Neural progenitor cell (in vitro differentiated cells): ENCODE measurements at regions not wholly inside any gene's neighbourhood (a gene's known extent, or its start where the extent isn't known, plus 50 kb on each side); places are given as distances from the start of the nearest gene placed in this dataset.

Experiments used
- DNase-seq: peaks from one replicate; pipeline ENCODE4 v3.0.0-alpha.2; 2016; ENCODE audit warnings: low spot score
- H2AFZ ChIP-seq: fragments of 200-600 bp; sonication (generic); replicated peaks from 2 replicates; pipeline ENCODE4 v1.6.1; 2016; ENCODE audit warnings: antibody characterized with exemption
- H3F3A ChIP-seq: fragments of 200-600 bp; sonication (generic); 2 replicates; pipeline ENCODE4 v1.6.1; 2016; ENCODE audit warnings: antibody characterized with exemption, low read depth
- H3K27ac ChIP-seq: fragments of 200-600 bp; sonication (generic); 2 replicates; pipeline ENCODE4 v1.5.1; 2016; ENCODE audit warnings: mild to moderate bottlenecking
- H3K27me3 ChIP-seq: fragments of 200-600 bp; sonication (generic); 2 replicates; pipeline ENCODE4 v1.6.1; 2016; ENCODE audit warnings: mild to moderate bottlenecking, moderate library complexity
- H3K36me3 ChIP-seq: fragments of 200-600 bp; sonication (generic); 2 replicates; pipeline ENCODE4 v1.5.1; 2016
- H3K4me1 ChIP-seq: fragments of 200-600 bp; sonication (generic); 2 replicates; pipeline ENCODE4 v1.6.1; 2016; ENCODE audit warnings: mixed run types
- H3K4me2 ChIP-seq: fragments of 200-600 bp; sonication (generic); 2 replicates; pipeline ENCODE4 v1.6.1; 2016
- H3K4me3 ChIP-seq: fragments of 200-600 bp; sonication (generic); 2 replicates; pipeline ENCODE4 v1.5.1; 2016
- H3K79me2 ChIP-seq: fragments of 200-600 bp; sonication (generic); 2 replicates; pipeline ENCODE4 v1.6.1; 2016; ENCODE audit warnings: low read depth
- H3K9ac ChIP-seq: fragments of 200-600 bp; sonication (generic); 2 replicates; pipeline ENCODE4 v1.6.1; 2016
- H3K9me3 ChIP-seq: fragments of 200-600 bp; sonication (generic); 2 replicates; pipeline ENCODE4 v1.5.1; 2016; ENCODE audit warnings: low read depth
- H4K20me1 ChIP-seq: fragments of 200-600 bp; sonication (generic); 2 replicates; pipeline ENCODE4 v1.6.1; 2016; ENCODE audit warnings: low read depth
- H3K27ac Mint-ChIP-seq: 3 replicates; pipeline ENCODE4 v1.8.0; 2021; ENCODE audit warnings: mixed read lengths
- H3K27me3 Mint-ChIP-seq: 2 replicates; pipeline ENCODE4 v1.8.0; 2022; ENCODE audit warnings: low read depth, mild to moderate bottlenecking, inconsistent platforms, moderate library complexity, mixed read lengths; ENCODE audit not compliant: insufficient read depth
- H3K36me3 Mint-ChIP-seq: 3 replicates; pipeline ENCODE4 v1.8.0; 2021; ENCODE audit warnings: mixed read lengths
- H3K4me1 Mint-ChIP-seq: 3 replicates; pipeline ENCODE4 v1.8.0; 2021; ENCODE audit warnings: mixed read lengths
- H3K4me3 Mint-ChIP-seq: 3 replicates; pipeline ENCODE4 v1.8.0; 2021; ENCODE audit warnings: mild to moderate bottlenecking, moderate library complexity, mixed read lengths
- H3K9me3 Mint-ChIP-seq: 3 replicates; pipeline ENCODE4 v1.8.0; 2020; ENCODE audit warnings: mixed read lengths
- CTCF ChIP-seq: fragments of 200-600 bp; sonication (generic); IDR thresholded peaks from 2 replicates; pipeline ENCODE4 v1.5.1; 2017; ENCODE audit warnings: antibody characterized with exemption, mild to moderate bottlenecking
- EZH2 ChIP-seq: fragments of 200-600 bp; sonication (generic); IDR thresholded peaks from 2 replicates; pipeline ENCODE4 v1.6.1; 2017; ENCODE audit warnings: antibody characterized with exemption, mild to moderate bottlenecking, moderate library complexity
- EZH2phosphoT487 ChIP-seq: fragments of 200-600 bp; sonication (generic); IDR thresholded peaks from 2 replicates; pipeline ENCODE4 v1.6.1; 2017; ENCODE audit warnings: antibody characterized with exemption

DNA sequence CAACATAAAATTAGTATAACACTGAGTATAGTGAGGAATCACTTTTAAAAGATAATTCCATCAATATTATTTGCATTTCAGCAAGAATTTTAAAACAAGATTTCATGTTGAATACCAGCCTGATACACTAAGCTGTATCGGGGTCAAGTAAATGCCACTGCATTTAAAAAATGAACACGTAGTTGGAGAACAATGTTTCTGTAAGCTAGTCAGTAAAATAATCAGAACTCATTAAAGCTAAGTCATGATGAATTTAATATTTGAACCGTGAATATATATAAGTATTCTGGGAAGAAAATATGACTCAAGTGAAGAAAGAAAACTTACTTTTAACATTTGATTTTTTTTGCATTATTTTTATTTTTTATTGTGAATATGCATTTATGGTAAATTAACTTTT, 611.0 kb upstream of the PABPC4L start:
- H3K27ac ChIP-seq, result no peak overlapping the region
- no peaks in the 10 kb centered on the region for H4K20me1 ChIP-seq
- no peaks in the 10 kb centered on the region for H3F3A ChIP-seq
- no peaks in the 10 kb centered on the region for H3K79me2 ChIP-seq
- no peak overlapping the region for H3K4me3 ChIP-seq
- no peak overlapping the region for H3K4me2 ChIP-seq
- H3K9ac ChIP-seq, result no peak overlapping the region
- Mint-ChIP-seq H3K4me1 (no peaks in the 10 kb centered on the region), H3K4me3 (no peak overlapping the region), H3K27me3 (no peaks in the 10 kb centered on the region), H3K9me3 (no peaks in the 10 kb centered on the region), H3K36me3 (no peaks in the 10 kb centered on the region), H3K27ac (no peak overlapping the region)
- TF ChIP-seq EZH2phosphoT487 (no peak), EZH2 (no peak), CTCF (no peak)
- H3K9me3 ChIP-seq, result no peaks in the 10 kb centered on the region
- no peak for DNase-seq
- no peaks in the 10 kb centered on the region for H3K36me3 ChIP-seq
- no peaks in the 10 kb centered on the region for H3K4me1 ChIP-seq
- H2AFZ ChIP-seq, result no peak overlapping the region
- H3K27me3 ChIP-seq, result no peaks in the 10 kb centered on the region

- no peak for DNase-seq
- Histone ChIP-seq H3F3A (no peaks in the 10 kb centered on the region), H3K27me3 (no peaks in the 10 kb centered on the region), H2AFZ (no peak overlapping the region), H3K27ac (no peak overlapping the region), H3K9ac (no peak overlapping the region), H3K9me3 (no peaks in the 10 kb centered on the region), H4K20me1 (no peaks in the 10 kb centered on the region), H3K4me1 (no peaks in the 10 kb centered on the region), H3K4me3 (no peak overlapping the region), H3K79me2 (no peaks in the 10 kb centered on the region), H3K4me2 (no peak overlapping the region), H3K36me3 (no peaks in the 10 kb centered on the region)
- TF ChIP-seq EZH2phosphoT487 (no peak), EZH2 (no peak), CTCF (no peak)
- H3K27me3 Mint-ChIP-seq, result no peaks in the 10 kb centered on the region
- no peak overlapping the region for H3K4me3 Mint-ChIP-seq
- H3K27ac Mint-ChIP-seq, result no peak overlapping the region
- H3K4me1 Mint-ChIP-seq, result no peaks in the 10 kb centered on the region
- no peaks in the 10 kb centered on the region for H3K36me3 Mint-ChIP-seq
- no peaks in the 10 kb centered on the region for H3K9me3 Mint-ChIP-seq
Observed at GRCh38 chr4:134807231-134807745, 605.7 kb upstream of the PABPC4L start.

GRCh38 chr4:134798573-134798972, 597.0 kb upstream of the PABPC4L start:
- DNase-seq, result no peak
- no peaks in the 10 kb centered on the region for H4K20me1 ChIP-seq
- H3K4me1 ChIP-seq, result no peaks in the 10 kb centered on the region
- H3K36me3 ChIP-seq, result no peaks in the 10 kb centered on the region
- no peak overlapping the region for H3K4me3 Mint-ChIP-seq
- H3K27me3 Mint-ChIP-seq, result peaks cover 4% of the 10 kb centered on the region
- H3K9me3 ChIP-seq, result no peaks in the 10 kb centered on the region
- H3F3A ChIP-seq, result no peaks in the 10 kb centered on the region
- H3K27ac Mint-ChIP-seq, result no peak overlapping the region
- H2AFZ ChIP-seq, result no peak overlapping the region
- peaks cover 10% of the 10 kb centered on the region for H3K9me3 Mint-ChIP-seq
- H3K4me1 Mint-ChIP-seq, result no peaks in the 10 kb centered on the region
- H3K27ac ChIP-seq, result no peak overlapping the region
- no peak overlapping the region for H3K4me3 ChIP-seq
- no peaks in the 10 kb centered on the region for H3K79me2 ChIP-seq
- no peaks in the 10 kb centered on the region for H3K36me3 Mint-ChIP-seq
- no peak for TF ChIP-seq EZH2phosphoT487
- TF ChIP-seq CTCF, result no peak
- TF ChIP-seq EZH2, result no peak
- no peak overlapping the region for H3K9ac ChIP-seq
- H3K4me2 ChIP-seq, result no peak overlapping the region
- no peaks in the 10 kb centered on the region for H3K27me3 ChIP-seq
